Suprapubic skin (tissue), 3 donors: ENCODE measurements at regions not wholly inside any gene's neighbourhood (a gene's known extent, or its start where the extent isn't known, plus 50 kb on each side); places are given as distances from the start of the nearest gene placed in this dataset.

Source experiments
- CTCF ChIP-seq, 2 donors: fragments of 200-600 bp in 1 of 2; fragments of 450-650 bp in 1 of 2; sonication (generic) in 1 of 2; IDR thresholded peaks; one replicate each; pipeline ENCODE4 v1.5.1; 2016 to 2019; ENCODE audit warnings: antibody characterized with exemption in 2 of 2, mild to moderate bottlenecking in 1 of 2, moderate library complexity in 1 of 2
- POLR2AphosphoS5 ChIP-seq, 3 donors: sonication (generic); formaldehyde crosslinking; IDR thresholded peaks; one replicate each; pipeline ENCODE4 v1.6.1; 2017; ENCODE audit warnings: antibody characterized with exemption in 3 of 3

- TF ChIP-seq CTCF (IDR thresholded peaks at IDR 0.05), result no peak
- TF ChIP-seq POLR2AphosphoS5 (IDR thresholded peaks at IDR 0.05), result no peak
Observed at GRCh38 chr13:90713441-90714133, 633.9 kb upstream of the MIR17HG start.
